Epithelial cell of proximal tubule (primary cell): ENCODE measurements at regions not wholly inside any gene's neighbourhood (a gene's known extent, or its start where the extent isn't known, plus 50 kb on each side); places are given as distances from the start of the nearest gene placed in this dataset.

Experiments used
- DNase-seq: peaks from one replicate; pipeline ENCODE4 v3.0.0-alpha.2; 2011; ENCODE audit warnings: low read depth
- H3K4me3 ChIP-seq: 2 replicates; pipeline ENCODE4 v1.5.1; 2011; ENCODE audit warnings: low read depth, mild to moderate bottlenecking, low read length
- CTCF ChIP-seq: conservative IDR thresholded peaks from 2 replicates; pipeline ENCODE4 v1.5.1; 2012; ENCODE audit warnings: low read depth, mild to moderate bottlenecking, low read length

- H3K4me3 ChIP-seq: no peak overlapping the region
- no peak for TF ChIP-seq CTCF
- DNase-seq: no peak
These were observed 101.1 kb downstream of the OTX2 start for GRCh38 chr14:56709201-56709600.

DNA sequence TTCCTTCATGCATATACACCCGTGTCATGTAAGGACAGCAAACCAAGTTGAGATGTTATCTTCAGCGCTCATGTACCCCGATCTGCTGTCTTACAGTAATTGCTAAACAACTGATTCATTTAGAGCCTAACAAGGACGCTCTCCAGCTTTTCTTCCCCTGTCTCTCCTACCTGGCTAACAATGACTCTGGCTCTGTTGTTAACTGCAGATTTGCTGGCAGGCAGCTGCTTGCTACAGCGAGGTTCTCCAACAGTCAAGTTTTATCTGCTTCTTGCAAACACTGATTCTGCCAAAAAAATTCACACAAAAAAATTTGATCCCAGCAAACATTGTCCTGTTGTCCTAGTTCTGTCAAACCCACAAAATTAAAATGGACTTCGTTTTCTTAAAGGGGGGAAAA lies 101.6 kb downstream of the OTX2 start:
- no peak overlapping the region for H3K4me3 ChIP-seq
- no peak for DNase-seq
- no peak for TF ChIP-seq CTCF

DNA sequence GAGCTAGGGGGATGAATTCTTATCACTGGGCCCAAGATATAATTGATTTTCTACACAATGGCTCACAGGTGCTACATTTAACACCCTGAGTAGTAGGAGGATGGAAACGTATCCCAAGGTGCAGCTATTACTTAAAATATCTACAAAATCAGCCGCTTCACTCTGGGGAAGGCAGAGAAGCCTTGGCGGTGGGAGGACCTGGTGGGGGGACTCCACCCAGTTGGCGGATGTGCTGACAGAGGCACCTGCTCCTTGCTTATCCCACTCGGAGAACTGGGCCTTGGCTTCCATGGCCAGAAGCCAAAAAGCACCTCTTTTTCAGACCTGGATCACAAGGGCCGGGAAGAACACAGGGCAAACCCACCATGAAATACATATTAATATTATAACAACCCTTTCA lies 106.3 kb downstream of the OTX2 start:
- no peak for DNase-seq
- H3K4me3 ChIP-seq: no peak overlapping the region
- TF ChIP-seq CTCF: no peak

DNA sequence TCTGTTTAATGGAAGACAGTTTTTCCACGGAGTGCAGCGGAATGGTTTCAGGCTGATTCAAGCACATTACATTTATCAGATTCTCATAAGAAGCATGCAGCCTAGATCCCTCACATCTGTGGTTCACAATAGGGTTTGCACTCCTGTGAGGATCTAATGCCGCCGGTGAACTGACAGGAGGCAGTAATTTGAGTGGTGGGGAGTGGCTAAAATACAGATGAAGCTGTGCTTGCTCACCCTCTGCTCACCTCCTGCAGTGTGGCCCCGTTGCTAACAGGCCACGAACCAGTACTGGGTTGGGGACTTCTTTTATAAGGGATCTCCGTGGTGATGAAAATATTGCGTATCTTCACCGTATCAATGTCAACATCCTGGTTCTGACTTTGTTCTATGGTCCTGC lies 107.8 kb downstream of the OTX2 start:
- no peak for TF ChIP-seq CTCF
- DNase-seq: no peak
- H3K4me3 ChIP-seq: no peak overlapping the region
